ENCODE measurements at regions not wholly inside any gene's neighbourhood (a gene's known extent, or its start where the extent isn't known, plus 50 kb on each side); places are given as distances from the start of the nearest gene placed in this dataset.
A peak's percentile ranks its signal among the peaks of the same experiment; 100 is the strongest.

DNA sequence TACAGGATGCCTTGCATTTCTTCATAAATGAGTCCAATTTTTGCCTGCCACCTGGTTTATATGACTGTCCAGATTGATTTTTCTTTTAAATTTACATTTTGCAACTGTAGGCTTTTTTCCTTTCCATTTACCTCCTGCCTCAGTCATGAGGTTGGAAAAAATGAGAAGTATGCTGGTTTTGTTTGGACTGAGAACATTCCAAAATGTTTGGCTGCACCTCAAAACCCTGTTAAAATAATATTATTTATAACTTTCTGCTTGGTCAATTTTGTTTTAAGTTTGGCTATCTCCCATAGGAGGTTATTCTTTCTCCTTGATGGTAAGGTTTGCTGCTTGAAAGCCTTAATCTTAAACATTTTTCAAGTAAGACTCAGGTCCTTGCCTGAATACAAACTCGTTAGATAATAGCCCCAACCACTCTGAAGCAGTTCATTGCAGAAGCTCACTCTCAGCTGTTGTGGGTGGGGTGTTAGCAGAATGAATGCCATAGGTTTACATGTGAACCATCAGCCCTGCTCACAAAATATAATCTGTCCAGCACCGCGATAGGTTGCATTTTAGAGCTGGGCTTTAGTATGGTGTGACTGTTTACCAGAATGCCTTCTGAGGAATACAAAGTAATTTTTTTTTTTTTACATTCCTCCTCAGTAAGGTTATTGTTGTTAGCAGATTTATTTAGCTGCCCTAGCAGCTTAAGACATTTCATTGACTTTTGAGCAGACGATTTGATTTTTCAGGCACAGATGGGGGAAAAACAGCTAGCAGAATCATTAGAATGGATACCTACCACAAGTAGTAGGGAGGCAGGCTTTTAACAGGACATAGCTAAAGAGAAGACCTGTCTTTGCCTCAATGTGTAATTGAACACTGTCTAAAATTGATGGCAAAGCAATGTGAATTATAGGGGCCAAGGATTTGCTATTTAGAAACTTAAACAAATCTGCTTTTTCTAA lies 630.8 kb upstream of the KCNMB2 start:
- no peak overlapping the region for H3K4me3 ChIP-seq (ENCODE audit: low read depth in 1 of 3, low read length in 3 of 3)
- no peak for DNase-seq (ENCODE audit: low spot score)
- H3K36me3 ChIP-seq (ENCODE audit: control insufficient read depth in 4 of 4, insufficient read depth in 3 of 4, low read depth in 1 of 4, low read length in 3 of 4): peaks cover 0 to 4% (median 0%) of the 10 kb centered on the region in 4 donors
- TF ChIP-seq NR2F2 (IDR thresholded peaks at IDR 0.05) (no peak), RAD21 (IDR thresholded peaks at IDR 0.05) (no peak), JUND (IDR thresholded peaks at IDR 0.05) (no peak), RXRA (IDR thresholded peaks at IDR 0.05) (no peak)
- TF ChIP-seq, protein P1, sequence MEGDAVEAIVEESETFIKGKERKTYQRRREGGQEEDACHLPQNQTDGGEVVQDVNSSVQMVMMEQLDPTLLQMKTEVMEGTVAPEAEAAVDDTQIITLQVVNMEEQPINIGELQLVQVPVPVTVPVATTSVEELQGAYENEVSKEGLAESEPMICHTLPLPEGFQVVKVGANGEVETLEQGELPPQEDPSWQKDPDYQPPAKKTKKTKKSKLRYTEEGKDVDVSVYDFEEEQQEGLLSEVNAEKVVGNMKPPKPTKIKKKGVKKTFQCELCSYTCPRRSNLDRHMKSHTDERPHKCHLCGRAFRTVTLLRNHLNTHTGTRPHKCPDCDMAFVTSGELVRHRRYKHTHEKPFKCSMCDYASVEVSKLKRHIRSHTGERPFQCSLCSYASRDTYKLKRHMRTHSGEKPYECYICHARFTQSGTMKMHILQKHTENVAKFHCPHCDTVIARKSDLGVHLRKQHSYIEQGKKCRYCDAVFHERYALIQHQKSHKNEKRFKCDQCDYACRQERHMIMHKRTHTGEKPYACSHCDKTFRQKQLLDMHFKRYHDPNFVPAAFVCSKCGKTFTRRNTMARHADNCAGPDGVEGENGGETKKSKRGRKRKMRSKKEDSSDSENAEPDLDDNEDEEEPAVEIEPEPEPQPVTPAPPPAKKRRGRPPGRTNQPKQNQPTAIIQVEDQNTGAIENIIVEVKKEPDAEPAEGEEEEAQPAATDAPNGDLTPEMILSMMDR (IDR thresholded peaks at IDR 0.05; ENCODE audit: low read depth, low read length, missing input control): no peak
- TF ChIP-seq, protein P2, sequence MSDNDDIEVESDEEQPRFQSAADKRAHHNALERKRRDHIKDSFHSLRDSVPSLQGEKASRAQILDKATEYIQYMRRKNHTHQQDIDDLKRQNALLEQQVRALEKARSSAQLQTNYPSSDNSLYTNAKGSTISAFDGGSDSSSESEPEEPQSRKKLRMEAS (IDR thresholded peaks at IDR 0.05): no peak
- H3K4me1 ChIP-seq (ENCODE audit: control insufficient read depth in 4 of 4, insufficient read depth in 4 of 4, low read length in 3 of 4): no peaks in the 10 kb centered on the region
- 86% methylated on average over 4 of the region's 4 CpGs for WGBS
- no peak overlapping the region for H3K27ac ChIP-seq (ENCODE audit: low read depth in 1 of 2, low read length in 2 of 2)
- H3K9ac ChIP-seq (ENCODE audit: low read depth in 1 of 2, low read length in 2 of 2): no peak overlapping the region
- H3K9me3 ChIP-seq (ENCODE audit: control insufficient read depth in 4 of 4, low read length in 3 of 4): peaks cover 0 to 3% (median under 1%) of the 10 kb centered on the region in 4 donors
- no peaks in the 10 kb centered on the region for H3K27me3 ChIP-seq (ENCODE audit: control insufficient read depth in 4 of 4, insufficient read depth in 4 of 4, low read length in 3 of 4)

DNA sequence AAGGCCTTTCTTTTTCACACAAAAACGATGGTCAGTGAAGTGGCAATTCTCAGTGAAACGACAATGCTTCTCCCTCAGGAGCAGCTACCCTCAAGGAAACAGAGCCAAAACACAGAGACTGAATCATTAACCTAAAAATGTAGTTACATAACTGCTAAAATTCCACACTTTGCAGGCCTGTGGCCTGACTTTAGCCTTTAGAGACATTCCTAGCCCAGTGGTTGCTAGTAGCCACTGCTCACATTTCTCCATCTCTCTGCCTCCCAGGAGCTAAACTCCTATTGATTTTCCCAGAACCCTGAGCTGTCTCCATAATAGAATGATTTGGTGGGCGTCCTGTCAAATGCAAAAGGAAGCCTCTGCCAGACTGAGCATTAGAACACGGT lies 630.1 kb upstream of the KCNMB2 start:
- Histone ChIP-seq H3K9ac (ENCODE audit: low read depth in 1 of 2, low read length in 2 of 2) (no peak overlapping the region), H3K36me3 (ENCODE audit: control insufficient read depth in 4 of 4, insufficient read depth in 3 of 4, low read depth in 1 of 4, low read length in 3 of 4) (peaks cover 0 to 4% (median 0%) of the 10 kb centered on the region in 4 donors), H3K4me3 (ENCODE audit: low read depth in 1 of 3, low read length in 3 of 3) (no peak overlapping the region), H3K4me1 (ENCODE audit: control insufficient read depth in 4 of 4, insufficient read depth in 4 of 4, low read length in 3 of 4) (no peaks in the 10 kb centered on the region), H3K27ac (ENCODE audit: low read depth in 1 of 2, low read length in 2 of 2) (no peak overlapping the region), H3K27me3 (ENCODE audit: control insufficient read depth in 4 of 4, insufficient read depth in 4 of 4, low read length in 3 of 4) (no peaks in the 10 kb centered on the region), H3K9me3 (ENCODE audit: control insufficient read depth in 4 of 4, low read length in 3 of 4) (peaks cover 0 to 2% (median under 1%) of the 10 kb centered on the region in 4 donors)
- TF ChIP-seq, protein P3, sequence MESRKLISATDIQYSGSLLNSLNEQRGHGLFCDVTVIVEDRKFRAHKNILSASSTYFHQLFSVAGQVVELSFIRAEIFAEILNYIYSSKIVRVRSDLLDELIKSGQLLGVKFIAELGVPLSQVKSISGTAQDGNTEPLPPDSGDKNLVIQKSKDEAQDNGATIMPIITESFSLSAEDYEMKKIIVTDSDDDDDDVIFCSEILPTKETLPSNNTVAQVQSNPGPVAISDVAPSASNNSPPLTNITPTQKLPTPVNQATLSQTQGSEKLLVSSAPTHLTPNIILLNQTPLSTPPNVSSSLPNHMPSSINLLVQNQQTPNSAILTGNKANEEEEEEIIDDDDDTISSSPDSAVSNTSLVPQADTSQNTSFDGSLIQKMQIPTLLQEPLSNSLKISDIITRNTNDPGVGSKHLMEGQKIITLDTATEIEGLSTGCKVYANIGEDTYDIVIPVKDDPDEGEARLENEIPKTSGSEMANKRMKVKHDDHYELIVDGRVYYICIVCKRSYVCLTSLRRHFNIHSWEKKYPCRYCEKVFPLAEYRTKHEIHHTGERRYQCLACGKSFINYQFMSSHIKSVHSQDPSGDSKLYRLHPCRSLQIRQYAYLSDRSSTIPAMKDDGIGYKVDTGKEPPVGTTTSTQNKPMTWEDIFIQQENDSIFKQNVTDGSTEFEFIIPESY (IDR thresholded peaks at IDR 0.05): no peak
- peak in 1 of 2 donors; percentile 40 for TF ChIP-seq RAD21 (IDR thresholded peaks at IDR 0.05)
- TF ChIP-seq YY1 (IDR thresholded peaks at IDR 0.05): no peak
- TF ChIP-seq NR2F2 (IDR thresholded peaks at IDR 0.05): peak; percentile 9
- 81% methylated on average over 4 of the region's 4 CpGs for WGBS
- no peak for DNase-seq (ENCODE audit: low spot score)

DNA sequence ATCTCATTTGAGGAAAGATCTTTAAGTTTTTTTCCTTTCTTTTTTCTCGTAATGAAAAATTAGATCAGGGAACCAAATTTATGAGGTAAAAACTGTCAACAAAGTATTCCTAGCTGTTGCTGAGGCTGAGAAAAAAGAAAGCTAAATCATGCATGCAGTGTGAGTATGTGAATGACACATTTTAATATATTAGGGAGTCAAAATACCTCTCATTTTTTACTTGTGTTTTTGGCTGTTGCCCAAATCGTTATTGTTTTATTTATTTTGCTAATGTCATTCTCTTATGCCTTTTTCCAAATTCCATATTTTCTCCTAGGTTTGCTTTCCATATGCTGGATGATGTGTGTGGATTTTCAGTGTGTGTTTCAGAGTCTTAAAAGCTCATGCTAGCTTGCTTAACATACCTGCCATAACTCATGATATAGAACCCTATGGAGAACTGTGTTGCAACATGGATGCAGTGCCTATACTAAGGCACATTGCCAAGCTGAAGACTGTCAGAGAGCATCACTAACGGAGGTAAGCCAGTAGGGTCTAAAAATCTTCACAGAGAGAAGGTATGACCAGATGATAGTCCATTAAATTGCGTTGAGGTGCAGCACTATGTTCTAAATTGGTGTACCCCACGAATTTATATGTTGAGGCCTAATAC lies 629.5 kb upstream of the KCNMB2 start:
- no peak overlapping the region for H3K9ac ChIP-seq (ENCODE audit: low read depth in 1 of 2, low read length in 2 of 2)
- DNase-seq (ENCODE audit: low spot score): no peak
- H3K4me3 ChIP-seq (ENCODE audit: low read depth in 1 of 3, low read length in 3 of 3): peak overlapping the region in 1 of 3 donors; percentile 11
- no peaks in the 10 kb centered on the region for H3K27me3 ChIP-seq (ENCODE audit: control insufficient read depth in 4 of 4, insufficient read depth in 4 of 4, low read length in 3 of 4)
- H3K27ac ChIP-seq (ENCODE audit: low read depth in 1 of 2, low read length in 2 of 2): no peak overlapping the region
- H3K4me1 ChIP-seq (ENCODE audit: control insufficient read depth in 4 of 4, insufficient read depth in 4 of 4, low read length in 3 of 4): no peaks in the 10 kb centered on the region
- WGBS: 91% methylated on average over 5 of the region's 5 CpGs
- peaks cover 0 to 4% (median 0%) of the 10 kb centered on the region in 4 donors for H3K36me3 ChIP-seq (ENCODE audit: control insufficient read depth in 4 of 4, insufficient read depth in 3 of 4, low read depth in 1 of 4, low read length in 3 of 4)
- peaks cover 0 to 2% (median under 1%) of the 10 kb centered on the region in 4 donors for H3K9me3 ChIP-seq (ENCODE audit: control insufficient read depth in 4 of 4, low read length in 3 of 4)
- TF ChIP-seq EGR1 (IDR thresholded peaks at IDR 0.05; ENCODE audit: low read depth in 2 of 2) (no peak), JUND (IDR thresholded peaks at IDR 0.05) (no peak), SP1 (IDR thresholded peaks at IDR 0.05) (no peak), GABPA (IDR thresholded peaks at IDR 0.05 in 1 of 2, conservative IDR thresholded peaks at IDR 0.05 in 1 of 2) (no peak), FOXA2 (IDR thresholded peaks at IDR 0.05) (no peak), FOXA1 (IDR thresholded peaks at IDR 0.05) (no peak), TAF1 (conservative IDR thresholded peaks at IDR 0.05) (no peak)
- TF ChIP-seq, protein P2 (IDR thresholded peaks at IDR 0.05): no peak
- TF ChIP-seq, protein P4, sequence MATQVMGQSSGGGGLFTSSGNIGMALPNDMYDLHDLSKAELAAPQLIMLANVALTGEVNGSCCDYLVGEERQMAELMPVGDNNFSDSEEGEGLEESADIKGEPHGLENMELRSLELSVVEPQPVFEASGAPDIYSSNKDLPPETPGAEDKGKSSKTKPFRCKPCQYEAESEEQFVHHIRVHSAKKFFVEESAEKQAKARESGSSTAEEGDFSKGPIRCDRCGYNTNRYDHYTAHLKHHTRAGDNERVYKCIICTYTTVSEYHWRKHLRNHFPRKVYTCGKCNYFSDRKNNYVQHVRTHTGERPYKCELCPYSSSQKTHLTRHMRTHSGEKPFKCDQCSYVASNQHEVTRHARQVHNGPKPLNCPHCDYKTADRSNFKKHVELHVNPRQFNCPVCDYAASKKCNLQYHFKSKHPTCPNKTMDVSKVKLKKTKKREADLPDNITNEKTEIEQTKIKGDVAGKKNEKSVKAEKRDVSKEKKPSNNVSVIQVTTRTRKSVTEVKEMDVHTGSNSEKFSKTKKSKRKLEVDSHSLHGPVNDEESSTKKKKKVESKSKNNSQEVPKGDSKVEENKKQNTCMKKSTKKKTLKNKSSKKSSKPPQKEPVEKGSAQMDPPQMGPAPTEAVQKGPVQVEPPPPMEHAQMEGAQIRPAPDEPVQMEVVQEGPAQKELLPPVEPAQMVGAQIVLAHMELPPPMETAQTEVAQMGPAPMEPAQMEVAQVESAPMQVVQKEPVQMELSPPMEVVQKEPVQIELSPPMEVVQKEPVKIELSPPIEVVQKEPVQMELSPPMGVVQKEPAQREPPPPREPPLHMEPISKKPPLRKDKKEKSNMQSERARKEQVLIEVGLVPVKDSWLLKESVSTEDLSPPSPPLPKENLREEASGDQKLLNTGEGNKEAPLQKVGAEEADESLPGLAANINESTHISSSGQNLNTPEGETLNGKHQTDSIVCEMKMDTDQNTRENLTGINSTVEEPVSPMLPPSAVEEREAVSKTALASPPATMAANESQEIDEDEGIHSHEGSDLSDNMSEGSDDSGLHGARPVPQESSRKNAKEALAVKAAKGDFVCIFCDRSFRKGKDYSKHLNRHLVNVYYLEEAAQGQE (IDR thresholded peaks at IDR 0.05): no peak
- TF ChIP-seq, protein P3 (IDR thresholded peaks at IDR 0.05): no peak
